ENCODE measurements at regions not wholly inside any gene's neighbourhood (a gene's known extent, or its start where the extent isn't known, plus 50 kb on each side); places are given as distances from the start of the nearest gene placed in this dataset.
"Not testable (repeated sequence)": the region's sequence is repeated elsewhere in the genome, so short reads cannot be mapped to it uniquely, and the experiment has no call there.

- peak; percentile 19 for DNase-seq (ENCODE audit: low spot score)
These were observed 112.9 kb downstream of the METRNL start for GRCh38 chr17:83192161-83192788.

- not testable (repeated sequence) for DNase-seq (ENCODE audit: low spot score)
These were observed 113.5 kb downstream of the METRNL start for GRCh38 chr17:83192789-83193335.

GRCh38 chr17:83193336-83194185, 114.2 kb downstream of the METRNL start:
- DNase-seq (ENCODE audit: low spot score) = peak; percentile 45

DNA sequence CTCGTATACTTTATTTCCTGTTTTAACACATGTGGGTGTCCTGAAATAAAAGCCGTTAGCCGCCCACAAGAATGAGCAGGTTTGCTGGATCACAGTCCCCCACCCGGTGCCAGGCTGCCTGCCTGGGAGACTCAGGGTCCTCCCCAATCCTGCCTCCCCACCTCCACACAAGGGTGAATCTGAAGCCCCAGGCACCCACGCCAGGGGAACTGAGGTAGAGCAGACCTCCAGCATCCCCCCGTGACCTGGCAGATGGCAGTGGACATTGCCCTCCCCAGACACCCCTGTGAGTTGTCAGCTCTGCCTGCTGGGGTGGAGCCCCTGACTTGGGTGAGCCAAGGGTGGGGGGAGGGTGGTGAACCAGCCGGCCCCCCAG, 114.8 kb downstream of the METRNL start:
- DNase-seq (ENCODE audit: low spot score) = peak; percentile 39

GRCh38 chr17:83194761-83195329, 115.4 kb downstream of the METRNL start:
- DNase-seq (ENCODE audit: low spot score) = peak; percentile 45

GRCh38 chr17:83195330-83196023, 116.1 kb downstream of the METRNL start:
- peak; percentile 45 for DNase-seq (ENCODE audit: low spot score)

GRCh38 chr17:83196024-83196365, 116.6 kb downstream of the METRNL start:
- no peak for DNase-seq (ENCODE audit: low spot score)

DNA sequence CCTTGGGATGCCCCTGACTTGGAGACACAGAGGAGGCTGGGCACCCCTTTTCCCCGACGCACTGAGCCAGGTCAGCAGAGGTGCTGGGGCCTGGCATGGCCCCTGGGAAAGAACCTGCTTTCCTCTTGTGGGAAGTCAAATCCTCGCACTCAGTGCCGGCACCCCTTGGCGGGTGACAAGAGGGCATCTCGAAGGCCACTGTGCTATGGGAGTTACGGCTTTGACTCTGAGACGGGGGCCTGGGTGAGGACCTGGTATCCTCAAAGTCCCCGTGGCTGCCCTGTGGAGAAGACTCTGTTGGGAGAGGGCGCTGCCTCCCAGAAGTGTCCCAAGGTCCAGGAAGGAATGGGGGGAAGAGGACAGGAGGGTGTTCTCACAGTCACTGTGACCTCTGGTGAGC, 117.0 kb downstream of the METRNL start:
- DNase-seq (ENCODE audit: low spot score) = peak; percentile 41

GRCh38 chr17:83196973-83197880, 117.8 kb downstream of the METRNL start:
- DNase-seq (ENCODE audit: low spot score) = peak; percentile 40

GRCh38 chr17:83198366-83199341, 119.2 kb downstream of the METRNL start:
- peak; percentile 37 for DNase-seq (ENCODE audit: low spot score)

DNA sequence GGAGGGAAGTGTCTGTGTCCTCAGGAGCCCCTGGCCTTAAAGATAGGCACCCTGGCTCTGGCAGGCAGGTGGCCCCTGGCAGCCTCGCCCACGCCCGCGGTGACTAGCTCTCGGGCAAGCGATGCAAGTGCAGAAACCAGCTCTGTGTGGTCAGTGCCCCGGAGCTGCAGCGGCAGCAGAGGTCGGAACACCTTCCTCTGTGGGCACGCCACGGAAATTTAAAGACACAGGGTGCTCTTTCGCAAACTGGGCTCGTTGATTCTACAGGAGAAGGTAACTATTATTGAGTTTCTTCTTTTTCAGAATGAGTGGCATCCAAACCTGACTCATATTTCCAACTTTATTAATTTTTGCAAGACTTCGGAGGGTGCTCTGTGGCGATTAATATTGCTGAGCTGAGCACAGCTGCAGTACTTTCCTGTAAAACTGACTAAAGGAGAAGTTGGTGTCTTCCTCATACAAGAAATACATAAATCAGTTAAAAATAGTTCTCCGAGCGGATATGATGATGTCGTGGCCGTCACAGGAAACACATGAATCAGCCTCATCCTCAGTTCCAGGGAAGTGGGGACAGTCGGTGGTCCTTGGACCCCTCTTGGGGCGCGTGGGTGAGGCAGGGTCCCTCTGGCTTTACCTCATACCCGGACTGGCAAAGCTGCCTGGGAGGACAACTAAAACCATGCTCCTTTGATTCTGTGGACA, 120.2 kb downstream of the METRNL start:
- peak; percentile 27 for DNase-seq (ENCODE audit: low spot score)

DNA sequence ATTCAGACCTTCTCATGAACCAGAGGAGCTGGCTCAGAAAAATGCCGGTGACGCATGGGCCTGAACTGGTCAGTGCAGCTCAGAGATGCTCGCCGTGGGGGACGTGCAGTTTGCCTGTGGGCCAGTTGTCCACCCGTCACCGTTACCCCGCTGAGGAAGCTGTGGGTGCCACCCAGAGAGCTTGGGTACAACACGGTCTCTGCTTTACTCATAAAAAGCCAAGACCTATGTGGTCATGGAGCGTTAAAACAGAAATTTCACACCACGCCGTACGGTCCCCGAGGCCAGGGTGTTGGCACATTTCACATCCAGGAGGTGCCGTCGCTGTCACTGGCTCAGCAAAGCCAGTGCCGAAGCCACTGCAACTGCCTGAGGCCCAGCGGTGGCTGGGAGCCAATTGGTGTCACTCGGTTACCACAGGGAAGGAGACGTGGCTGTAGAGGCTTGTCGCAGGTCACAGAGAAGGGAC, 120.9 kb downstream of the METRNL start:
- peak; percentile 37 for DNase-seq (ENCODE audit: low spot score)

- peak; percentile 29 for DNase-seq (ENCODE audit: low spot score)
These were observed 121.3 kb downstream of the METRNL start for GRCh38 chr17:83200751-83201150.

- peak; percentile 22 for DNase-seq (ENCODE audit: low spot score)
These were observed 122.0 kb downstream of the METRNL start for GRCh38 chr17:83201206-83202001.

DNA sequence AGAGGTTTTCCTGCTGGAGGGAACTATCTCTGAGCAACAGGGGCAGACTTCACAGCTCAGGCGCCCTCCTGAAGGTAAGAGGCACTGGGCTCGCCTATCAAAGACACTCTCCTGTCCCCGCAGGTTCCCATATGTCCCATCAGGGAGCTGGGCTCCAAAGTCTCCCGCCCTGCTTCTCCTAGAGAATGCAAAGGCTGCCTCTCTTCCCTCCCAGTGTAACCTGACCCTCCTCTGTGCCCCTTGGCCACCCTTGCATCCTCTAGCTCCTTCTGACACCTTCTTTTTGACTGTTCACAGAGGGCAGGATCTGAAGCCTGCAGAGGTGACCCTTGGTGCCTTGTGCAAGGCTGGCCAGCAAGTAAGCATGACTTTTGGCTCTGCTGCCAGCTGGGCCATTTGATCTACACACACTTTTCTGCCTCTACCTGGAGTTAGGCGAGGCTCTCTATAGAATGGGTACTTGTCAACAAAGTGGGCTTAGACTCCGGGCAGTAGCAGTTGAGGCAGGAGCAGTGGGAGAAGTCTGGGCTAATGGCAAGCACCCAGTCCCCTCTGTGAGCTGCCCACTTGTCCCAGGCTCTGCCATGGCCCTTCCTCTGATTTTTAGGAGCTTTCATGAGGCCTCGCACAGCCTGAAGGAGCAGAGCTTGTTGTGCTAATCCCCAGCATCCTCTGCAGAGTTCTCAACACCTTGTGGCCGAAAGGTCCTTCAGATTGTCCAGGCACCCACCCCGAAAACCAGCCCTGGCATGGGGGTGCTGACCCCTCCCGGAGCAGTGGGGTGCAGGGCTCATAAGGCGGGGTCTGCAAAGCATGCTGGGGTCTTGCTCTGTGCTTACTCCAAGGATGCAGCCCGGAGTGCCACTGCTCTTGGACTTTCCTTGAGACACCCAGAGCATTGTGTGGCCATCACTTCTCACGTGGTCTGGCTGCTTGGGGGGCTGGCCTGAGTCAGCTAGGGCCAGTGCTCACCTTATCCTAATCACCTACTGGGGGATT, 122.9 kb downstream of the METRNL start:
- DNase-seq (ENCODE audit: low spot score) = peak; percentile 28

DNA sequence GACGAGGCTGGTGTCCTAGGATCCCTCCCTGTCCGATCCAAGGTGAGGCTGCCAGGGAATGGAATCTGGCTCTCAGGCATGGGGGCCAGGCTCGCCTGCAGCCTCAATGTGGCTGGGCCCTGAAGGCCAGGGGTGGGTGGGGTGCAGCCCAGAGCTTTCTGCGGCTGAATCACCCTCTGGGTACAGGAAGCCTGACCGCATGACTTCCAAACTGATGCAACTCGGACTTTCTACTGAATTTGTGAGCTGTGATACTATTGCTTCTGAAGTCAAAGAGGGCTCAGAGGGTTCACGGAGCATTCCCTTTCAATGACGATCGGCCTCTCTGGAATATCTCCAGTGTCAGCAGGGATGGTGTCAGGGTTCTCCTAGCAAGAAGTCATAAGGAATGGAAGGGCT, 123.7 kb downstream of the METRNL start:
- DNase-seq (ENCODE audit: low spot score) = no peak
